Activated naive CD4-positive, alpha-beta T cell treated with anti-CD3 and anti-CD28 coated beads for 36 hours (primary cell): ENCODE measurements at regions not wholly inside any gene's neighbourhood (a gene's known extent, or its start where the extent isn't known, plus 50 kb on each side); places are given as distances from the start of the nearest gene placed in this dataset.

Experiments
- CTCF ChIA-PET: fragments of 350-600 bp; sonication (Branson Sonifier 250); formaldehyde crosslinking; loops from one replicate; lab custom pipeline; 2021; ENCODE audit warnings: antibody characterized with exemption; lab: Charles Lee
- DNase-seq: peaks from one replicate; pipeline ENCODE4 v3.0.0-alpha.2; 2020
- H3K27ac Mint-ChIP-seq: one replicate; pipeline ENCODE4 v1.8.0; 2021; ENCODE audit warnings: mild to moderate bottlenecking, mixed read lengths
- H3K27me3 Mint-ChIP-seq: one replicate; pipeline ENCODE4 v1.8.0; 2021; ENCODE audit warnings: low read depth, mixed read lengths
- H3K36me3 Mint-ChIP-seq: one replicate; pipeline ENCODE4 v1.8.0; 2021; ENCODE audit warnings: low read depth, mixed read lengths
- H3K4me1 Mint-ChIP-seq: one replicate; pipeline ENCODE4 v1.8.0; 2021; ENCODE audit warnings: low read depth, mixed read lengths
- H3K4me3 Mint-ChIP-seq: one replicate; pipeline ENCODE4 v1.8.0; 2021; ENCODE audit warnings: mild to moderate bottlenecking, moderate library complexity, mixed read lengths
- H3K9me3 Mint-ChIP-seq: one replicate; pipeline ENCODE4 v1.8.0; 2021; ENCODE audit warnings: mixed read lengths
- intact Hi-C: fragments of 100-400 bp; cut with micrococcal nuclease; formaldehyde crosslinking; loops from one replicate; pipeline ENCODE4 v1.15.1; 2023

DNA sequence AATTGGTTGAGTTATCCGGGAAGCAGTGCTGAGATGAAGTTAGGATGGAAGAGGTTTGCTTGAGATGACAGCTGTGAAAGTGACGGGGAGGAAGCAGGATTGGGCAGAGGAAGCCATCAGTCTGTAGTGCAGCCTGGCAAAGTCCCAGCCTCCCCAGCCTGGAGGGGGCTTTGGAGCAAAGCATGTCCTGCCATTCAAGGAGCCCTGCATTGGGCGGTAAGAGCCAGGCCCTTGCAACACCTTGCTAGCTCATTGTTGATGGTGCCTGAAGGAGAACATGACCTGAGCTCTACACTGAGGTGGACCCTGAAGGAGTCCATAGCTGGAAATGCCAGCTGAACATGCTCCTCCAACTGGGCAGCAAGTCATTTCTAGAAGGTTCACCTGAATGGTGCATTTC, 228.9 kb downstream of the ACKR3 start:
- Mint-ChIP-seq H3K4me3 (no peak overlapping the region), H3K36me3 (no peaks in the 10 kb centered on the region), H3K27ac (no peak overlapping the region), H3K4me1 (no peaks in the 10 kb centered on the region), H3K27me3 (peaks cover 10% of the 10 kb centered on the region), H3K9me3 (no peaks in the 10 kb centered on the region)
- intact Hi-C loops, result no loop called here
- DNase-seq, result no peak
- CTCF ChIA-PET, result no interaction called here

DNA sequence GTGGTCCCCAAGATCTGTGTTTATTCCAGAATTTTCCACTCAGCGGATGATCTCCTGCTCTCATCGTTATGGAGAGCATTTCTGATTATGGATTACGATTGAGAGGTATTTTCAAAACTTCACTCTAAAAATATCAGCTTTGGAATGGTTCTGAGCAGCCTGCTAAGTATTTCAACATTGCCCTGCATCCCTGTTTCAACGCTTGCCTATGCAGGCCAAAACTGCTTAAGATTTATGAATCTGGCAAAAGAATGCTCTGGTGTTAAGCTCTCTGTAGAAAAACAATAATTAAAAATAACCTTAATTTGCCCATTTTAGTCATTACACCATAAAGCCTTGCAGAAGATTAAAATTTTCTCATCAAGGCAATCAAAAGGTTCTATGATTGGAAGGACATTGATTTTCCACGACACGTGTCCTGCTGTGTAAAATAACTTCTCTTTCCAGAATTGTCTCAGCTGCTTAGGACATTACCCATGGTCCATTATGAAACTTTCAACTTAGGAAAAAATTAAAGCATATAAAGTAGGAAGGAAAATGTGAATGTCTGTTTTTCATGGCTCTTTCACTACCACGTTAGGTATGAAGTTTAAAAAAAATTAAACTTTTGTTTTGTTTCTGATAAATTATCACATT, 229.9 kb downstream of the ACKR3 start:
- Mint-ChIP-seq H3K27me3 (peaks cover 12% of the 10 kb centered on the region), H3K9me3 (no peaks in the 10 kb centered on the region), H3K4me1 (no peaks in the 10 kb centered on the region), H3K4me3 (no peak overlapping the region), H3K27ac (no peak overlapping the region), H3K36me3 (no peaks in the 10 kb centered on the region)
- no peak for DNase-seq
- CTCF ChIA-PET, result no interaction called here
- intact Hi-C loops, result no loop called here

DNA sequence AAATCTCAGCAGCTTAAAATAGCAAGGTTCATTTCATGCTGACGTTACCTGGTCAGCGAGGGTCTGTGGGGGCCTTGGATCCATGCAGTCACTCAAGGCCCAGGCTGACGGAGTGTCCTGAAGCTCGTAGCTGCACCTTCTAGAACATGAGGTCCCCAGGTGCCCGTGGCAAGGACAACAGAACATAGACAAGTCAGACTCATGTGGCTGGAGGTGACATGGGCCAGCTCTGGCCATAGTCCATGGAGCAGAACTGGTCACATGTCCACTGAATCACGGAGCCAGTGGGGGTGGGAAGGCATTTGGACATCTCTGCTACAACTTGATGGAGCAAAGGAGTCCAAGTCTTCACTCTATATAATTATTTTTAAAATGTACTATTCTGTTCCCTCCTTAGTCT, 233.2 kb downstream of the ACKR3 start:
- peaks cover 15% of the 10 kb centered on the region for H3K27me3 Mint-ChIP-seq
- peaks cover 2% of the 10 kb centered on the region for H3K36me3 Mint-ChIP-seq
- H3K4me3 Mint-ChIP-seq, result no peak overlapping the region
- peaks cover 4% of the 10 kb centered on the region for H3K9me3 Mint-ChIP-seq
- no peak for DNase-seq
- no peaks in the 10 kb centered on the region for H3K4me1 Mint-ChIP-seq
- CTCF ChIA-PET, result no interaction called here
- intact Hi-C loops, result no loop called here
- H3K27ac Mint-ChIP-seq, result no peak overlapping the region

DNA sequence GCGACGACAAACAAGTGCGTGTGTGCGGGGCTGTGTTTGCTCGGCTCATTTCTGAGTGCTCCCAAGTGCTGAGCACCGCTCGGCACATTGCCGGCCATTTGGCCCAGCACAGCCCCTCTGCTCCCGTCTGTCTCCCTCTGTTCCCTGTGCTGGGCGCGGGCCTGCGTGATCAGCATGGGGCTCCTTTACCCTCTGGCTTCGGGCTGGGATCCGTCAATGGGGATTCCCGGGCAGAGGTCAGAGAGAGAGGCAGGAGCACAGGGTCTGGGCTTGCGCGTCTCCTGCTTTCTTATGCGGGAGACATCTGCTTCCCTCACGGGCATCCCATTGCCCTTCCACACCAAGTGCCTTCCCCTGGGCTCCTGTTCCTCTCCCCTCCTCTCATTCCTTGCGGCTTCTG, 234.0 kb downstream of the ACKR3 start:
- no peak overlapping the region for H3K4me3 Mint-ChIP-seq
- H3K36me3 Mint-ChIP-seq, result peaks cover 2% of the 10 kb centered on the region
- intact Hi-C loops, result no loop called here
- no peaks in the 10 kb centered on the region for H3K4me1 Mint-ChIP-seq
- peaks cover 15% of the 10 kb centered on the region for H3K27me3 Mint-ChIP-seq
- CTCF ChIA-PET, result no interaction called here
- no peak for DNase-seq
- H3K27ac Mint-ChIP-seq, result no peak overlapping the region
- peaks cover 8% of the 10 kb centered on the region for H3K9me3 Mint-ChIP-seq

DNA sequence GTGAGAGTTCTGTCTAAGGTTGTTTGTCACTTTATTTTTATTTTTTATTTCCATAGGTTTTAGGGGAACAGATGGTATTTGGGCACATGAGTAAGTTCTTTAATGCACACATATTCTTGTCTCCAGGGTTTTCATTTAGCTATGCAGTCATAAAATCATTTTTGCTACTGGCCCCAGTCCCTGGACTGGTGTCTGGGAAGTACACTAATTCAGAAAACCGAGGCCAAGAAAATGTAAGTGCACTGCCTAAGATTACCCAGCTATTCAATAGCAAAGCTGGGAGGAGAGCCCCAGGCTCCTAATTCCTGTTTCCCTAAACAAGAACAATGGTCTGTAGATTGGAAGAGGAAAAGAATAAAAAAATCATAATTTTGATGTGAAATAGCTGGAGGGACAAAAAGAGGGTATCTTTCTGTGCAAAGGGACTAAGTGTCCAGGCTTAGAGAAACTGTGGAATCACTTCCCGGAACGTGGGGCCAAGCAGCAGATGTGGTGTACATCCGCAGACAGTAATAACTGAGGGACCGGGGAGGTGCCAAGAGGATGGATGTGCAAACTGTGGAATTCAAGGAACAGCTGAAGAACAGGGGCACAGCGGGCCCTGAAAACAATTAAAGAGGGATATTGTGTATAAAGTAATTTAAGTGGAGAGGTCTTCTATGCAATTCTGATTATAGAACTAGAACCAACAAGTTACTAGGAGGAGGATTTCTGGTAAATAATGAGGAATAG, 236.3 kb downstream of the ACKR3 start:
- peaks cover 2% of the 10 kb centered on the region for H3K36me3 Mint-ChIP-seq
- CTCF ChIA-PET, result interaction anchor here (0.7 kb wide), 1 partner anchor 280 kb away, joined by 3 read pairs; no protein-coding TSS in a partner anchor

DNA sequence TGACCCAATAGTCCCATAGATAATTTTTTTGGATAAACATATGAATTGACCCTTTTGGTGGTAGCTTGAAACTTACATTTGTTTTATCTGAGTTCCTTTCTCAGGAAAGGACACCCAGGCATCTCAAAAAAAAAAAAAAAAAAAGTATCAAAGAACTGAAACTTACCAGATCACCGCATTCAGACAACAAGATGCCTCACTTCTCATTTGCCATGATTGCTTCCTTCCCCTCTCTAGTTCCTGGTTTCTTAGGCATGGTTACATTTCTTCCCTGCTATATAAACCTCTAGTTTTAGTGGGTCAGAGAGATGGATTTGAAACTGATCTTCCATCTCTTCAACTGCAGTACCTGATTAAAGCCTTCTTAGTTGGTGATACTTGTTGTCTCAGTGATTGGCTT, 240.1 kb downstream of the ACKR3 start:
- Mint-ChIP-seq H3K27me3 (peaks cover 4% of the 10 kb centered on the region), H3K9me3 (peaks cover 21% of the 10 kb centered on the region), H3K27ac (no peak overlapping the region), H3K4me1 (no peaks in the 10 kb centered on the region), H3K36me3 (peaks cover 2% of the 10 kb centered on the region), H3K4me3 (no peak overlapping the region)
- CTCF ChIA-PET, result interaction anchor here (0.6 kb wide), 1 partner anchor 117 kb away, joined by 3 read pairs; no protein-coding TSS in a partner anchor
- intact Hi-C loops, result no loop called here
- no peak for DNase-seq

More for the DNA sequence above, 236.3 kb downstream of the ACKR3 start:
- intact Hi-C loops, result no loop called here
- no peak overlapping the region for H3K27ac Mint-ChIP-seq
- no peaks in the 10 kb centered on the region for H3K4me1 Mint-ChIP-seq
- peaks cover 21% of the 10 kb centered on the region for H3K9me3 Mint-ChIP-seq
- DNase-seq, result no peak
- H3K4me3 Mint-ChIP-seq, result no peak overlapping the region
- H3K27me3 Mint-ChIP-seq, result peaks cover 14% of the 10 kb centered on the region

DNA sequence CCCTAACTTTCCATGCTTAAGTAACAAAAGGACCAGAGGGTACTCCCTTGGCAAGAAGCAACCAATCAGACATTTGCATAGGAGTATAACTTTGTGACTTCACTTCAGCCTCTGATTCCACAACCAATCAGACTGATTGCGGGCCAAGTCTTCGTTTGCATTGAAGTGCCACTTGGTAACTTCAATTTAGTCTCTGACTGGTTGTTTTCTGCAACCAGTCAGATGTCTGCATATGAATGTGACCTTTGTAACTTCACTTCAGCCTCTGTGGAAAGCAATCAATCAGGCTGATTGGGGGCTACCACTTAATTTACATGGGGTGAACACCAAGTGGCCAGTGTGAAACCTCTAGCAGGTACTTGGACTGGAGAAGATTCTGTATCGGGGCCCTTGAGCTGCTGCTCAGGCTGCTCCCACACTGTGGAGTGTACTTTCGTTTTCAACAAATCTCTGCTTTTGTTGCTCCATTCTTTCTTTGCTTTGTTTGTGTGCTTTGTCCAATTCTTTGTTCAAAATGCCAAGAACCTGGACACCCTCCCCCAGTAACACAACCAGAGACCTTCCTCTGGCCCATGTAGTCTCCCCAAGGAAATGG, 241.5 kb downstream of the ACKR3 start:
- intact Hi-C loops, result no loop called here
- peaks cover 1% of the 10 kb centered on the region for H3K27me3 Mint-ChIP-seq
- peaks cover 19% of the 10 kb centered on the region for H3K9me3 Mint-ChIP-seq
- H3K4me1 Mint-ChIP-seq, result no peaks in the 10 kb centered on the region
- H3K36me3 Mint-ChIP-seq, result peaks cover 2% of the 10 kb centered on the region
- CTCF ChIA-PET, result no interaction called here
- DNase-seq, result no peak
- no peak overlapping the region for H3K27ac Mint-ChIP-seq
- H3K4me3 Mint-ChIP-seq, result no peak overlapping the region

DNA sequence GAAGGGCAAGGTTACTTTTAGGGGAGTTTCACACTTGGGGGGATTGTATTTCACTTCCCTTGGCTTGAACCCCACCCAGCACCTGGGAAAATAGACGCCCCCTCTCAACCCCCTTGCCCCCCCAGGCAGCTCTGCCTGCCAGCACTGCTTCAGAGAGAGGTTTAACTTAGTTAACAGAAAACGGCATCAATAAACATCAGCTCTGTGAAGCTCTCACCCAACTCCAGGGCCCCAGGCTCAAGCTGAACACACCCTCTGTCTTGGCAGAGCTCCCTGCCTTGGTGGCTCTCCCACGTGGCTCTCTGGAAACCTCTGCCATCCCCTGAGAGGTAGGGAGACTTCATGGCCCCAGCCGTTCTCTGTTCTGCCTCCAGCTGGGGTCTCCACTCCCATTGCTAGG, 244.1 kb downstream of the ACKR3 start:
- Mint-ChIP-seq H3K27me3 (peaks cover 3% of the 10 kb centered on the region), H3K36me3 (no peaks in the 10 kb centered on the region)

DNA sequence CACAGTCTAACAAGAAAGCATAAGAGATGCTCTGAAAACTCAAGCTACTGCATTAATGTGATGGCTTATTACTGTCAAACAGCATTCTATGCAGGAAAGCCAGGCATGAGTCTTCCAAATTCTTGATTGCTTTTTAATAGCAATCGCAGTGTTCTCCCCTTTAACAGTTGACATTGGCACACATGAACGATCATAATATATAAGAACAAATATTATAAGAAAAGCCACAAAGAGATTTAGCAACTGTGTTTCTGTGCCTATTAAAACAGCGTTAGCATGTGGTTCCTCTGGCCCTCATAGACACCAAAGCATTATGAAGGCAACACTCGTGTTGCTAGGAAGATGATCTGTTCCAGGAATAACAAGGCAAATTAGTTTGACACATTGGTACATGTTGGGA, 245.0 kb downstream of the ACKR3 start:
- DNase-seq, result no peak
- intact Hi-C loops, result no loop called here
- Mint-ChIP-seq H3K27me3 (peaks cover 3% of the 10 kb centered on the region), H3K36me3 (no peaks in the 10 kb centered on the region), H3K4me3 (no peak overlapping the region), H3K9me3 (peaks cover 7% of the 10 kb centered on the region), H3K27ac (no peak overlapping the region), H3K4me1 (no peaks in the 10 kb centered on the region)
- CTCF ChIA-PET, result no interaction called here

More for the DNA sequence above, 244.1 kb downstream of the ACKR3 start:
- DNase-seq, result no peak
- CTCF ChIA-PET, result no interaction called here
- no peak overlapping the region for H3K27ac Mint-ChIP-seq
- H3K9me3 Mint-ChIP-seq, result peaks cover 12% of the 10 kb centered on the region
- intact Hi-C loops, result no loop called here
- H3K4me1 Mint-ChIP-seq, result no peaks in the 10 kb centered on the region
- H3K4me3 Mint-ChIP-seq, result no peak overlapping the region

DNA sequence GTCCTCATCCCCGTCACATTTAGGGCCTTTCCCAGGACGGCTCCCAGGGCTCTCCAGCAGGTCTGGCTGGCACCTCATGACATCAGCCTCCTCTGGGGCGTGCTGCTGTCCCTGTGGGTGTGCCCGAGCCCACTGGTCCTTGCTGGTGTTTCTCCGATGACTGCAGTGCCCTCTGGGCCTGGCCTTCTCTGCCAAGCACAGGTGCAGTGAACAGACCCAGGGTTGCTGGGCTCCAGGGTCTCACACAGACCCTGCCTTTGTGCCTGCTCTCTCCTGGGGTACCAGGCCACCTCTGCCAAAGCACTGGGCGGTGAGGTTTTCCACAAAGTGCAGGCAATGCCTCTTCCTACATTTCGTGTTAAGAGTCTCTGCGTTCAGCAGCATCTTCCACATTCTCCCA, 246.1 kb downstream of the ACKR3 start:
- intact Hi-C loops, result no loop called here
- Mint-ChIP-seq H3K9me3 (no peaks in the 10 kb centered on the region), H3K27me3 (peaks cover 6% of the 10 kb centered on the region), H3K4me3 (no peak overlapping the region), H3K27ac (no peak overlapping the region), H3K4me1 (no peaks in the 10 kb centered on the region), H3K36me3 (no peaks in the 10 kb centered on the region)
- CTCF ChIA-PET, result no interaction called here
- no peak for DNase-seq

DNA sequence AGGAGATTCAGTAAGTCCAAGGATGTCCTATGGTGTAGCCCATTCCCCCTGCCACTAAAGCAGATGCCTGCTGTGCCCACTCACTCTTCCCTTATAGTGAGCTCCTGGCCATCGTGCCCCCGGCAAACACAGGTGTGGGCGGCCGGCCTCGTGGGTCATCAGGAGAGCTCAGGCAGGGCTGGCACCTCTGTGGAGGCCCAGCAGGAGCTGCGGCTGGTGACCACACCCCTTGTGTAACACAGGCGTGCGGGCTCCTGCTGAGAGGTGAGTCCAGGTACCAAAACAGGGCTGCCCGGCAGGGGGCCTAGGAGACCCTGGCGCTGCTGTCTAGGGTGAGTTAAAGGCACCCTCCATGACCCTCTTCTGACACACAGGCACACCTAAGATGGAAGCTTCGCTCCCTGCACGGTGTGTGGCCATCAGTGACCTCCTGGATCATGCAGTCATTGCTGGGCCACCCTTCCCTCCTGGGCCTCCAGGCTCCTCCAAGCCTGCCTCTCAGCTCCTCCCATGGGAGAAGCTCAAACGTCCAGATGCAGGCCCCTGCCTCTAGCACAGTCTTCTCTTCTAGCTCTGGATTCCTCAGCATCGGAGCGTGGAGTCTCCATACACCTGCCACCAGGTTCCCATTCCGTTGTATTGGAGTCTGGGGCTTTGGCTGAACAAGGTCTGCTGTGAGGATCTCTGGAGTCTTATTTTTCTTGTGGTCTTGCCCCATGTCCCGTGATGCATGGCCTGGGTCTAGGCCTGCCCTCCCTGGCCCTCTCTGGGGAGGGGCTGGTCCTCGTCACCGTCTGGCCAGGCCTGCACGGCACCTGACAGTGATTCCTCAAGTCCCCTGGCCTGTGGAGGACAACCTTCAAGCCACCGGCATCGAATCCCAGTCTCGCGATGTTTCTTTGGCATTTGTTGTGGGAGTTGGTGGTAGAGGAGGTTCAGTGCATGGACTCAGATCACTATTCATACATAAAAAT, 246.9 kb downstream of the ACKR3 start:
- H3K4me3 Mint-ChIP-seq, result no peak overlapping the region
- H3K27ac Mint-ChIP-seq, result no peak overlapping the region
- H3K27me3 Mint-ChIP-seq, result peaks cover 6% of the 10 kb centered on the region
- no peak for DNase-seq
- no peaks in the 10 kb centered on the region for H3K4me1 Mint-ChIP-seq
- intact Hi-C loops, result no loop called here
- H3K36me3 Mint-ChIP-seq, result no peaks in the 10 kb centered on the region
- H3K9me3 Mint-ChIP-seq, result peaks cover 2% of the 10 kb centered on the region
- CTCF ChIA-PET, result no interaction called here
